ENCODE measurements at regions not wholly inside any gene's neighbourhood (a gene's known extent, or its start where the extent isn't known, plus 50 kb on each side); places are given as distances from the start of the nearest gene placed in this dataset.

GRCh38 chr2:120868366-120868765 is 132.7 kb downstream of the GLI2 start:
- H3K4me3 Mint-ChIP-seq, result no peak overlapping the region
- H3K36me3 ChIP-seq (replicated peaks in 1 of 2; ENCODE audit: control extremely low read depth in 1 of 2, control insufficient read depth in 1 of 2, extremely low read depth in 1 of 2, insufficient read depth in 2 of 2, low read length in 1 of 2), result no peaks in the 10 kb centered on the region
- 77% methylated on average over 2 of the region's 4 CpGs for WGBS (ENCODE audit: insufficient coverage)
- H3K79me2 ChIP-seq (ENCODE audit: control insufficient read depth, insufficient read depth, low read length), result no peaks in the 10 kb centered on the region
- ChIA-PET POLR2A (no interaction called here), CTCF (no interaction called here)
- H3K9ac ChIP-seq (ENCODE audit: low read length), result no peak overlapping the region
- ATAC-seq (ENCODE audit: low read depth) (no peak), DNase-seq (no peak)
- H4K20me1 ChIP-seq (ENCODE audit: control insufficient read depth, insufficient read depth, low read length, poor library complexity, severe bottlenecking), result no peaks in the 10 kb centered on the region
- no peak overlapping the region for H3K4me3 ChIP-seq (ENCODE audit: control extremely low read depth in 1 of 5, extremely low read depth in 1 of 5, insufficient read depth in 1 of 5, low read depth in 2 of 5, low read length in 4 of 5)
- no peak overlapping the region for H3K27ac ChIP-seq (ENCODE audit: low read length in 2 of 2)
- peaks cover 27% of the 10 kb centered on the region for H3K27me3 Mint-ChIP-seq
- no peak for TF ChIP-seq EZH2 (IDR thresholded peaks at IDR 0.05; ENCODE audit: borderline replicate concordance, insufficient read depth, low read depth, low read length, poor library complexity, severe bottlenecking)
- no peak for TF ChIP-seq CTCF (IDR thresholded peaks at IDR 0.05)
- peaks cover 0 to 13% (median 2%) of the 10 kb centered on the region in 4 experiments for H3K27me3 ChIP-seq (replicated peaks in 1 of 4; ENCODE audit: control extremely low read depth in 1 of 4, control insufficient read depth in 3 of 4, insufficient read depth in 4 of 4, low read length in 3 of 4)
- H3K4me2 ChIP-seq (replicated peaks; ENCODE audit: low read depth, low read length, poor library complexity, severe bottlenecking), result no peak overlapping the region
- no peak overlapping the region for H2AFZ ChIP-seq (ENCODE audit: insufficient read depth, low read depth, low read length, poor library complexity, severe bottlenecking)
- H3K9me3 Mint-ChIP-seq (ENCODE audit: insufficient read depth), result no peaks in the 10 kb centered on the region
- peaks cover 0 to 13% (median 0%) of the 10 kb centered on the region in 3 donors for H3K9me3 ChIP-seq (ENCODE audit: control extremely low read depth in 1 of 3, control insufficient read depth in 2 of 3, insufficient read depth in 1 of 3, low read length in 2 of 3)
- intact Hi-C loops (cut with micrococcal nuclease), result no loop called here
- H3K27ac Mint-ChIP-seq, result no peak overlapping the region
- H3K4me1 ChIP-seq (ENCODE audit: control insufficient read depth in 2 of 2, insufficient read depth in 2 of 2, low read length in 2 of 2), result no peaks in the 10 kb centered on the region
- H3K4me1 Mint-ChIP-seq, result no peaks in the 10 kb centered on the region

GRCh38 chr2:120869036-120869729 is 133.5 kb downstream of the GLI2 start:
- no peak overlapping the region for H3K27ac Mint-ChIP-seq
- POLR2A ChIA-PET, result no interaction called here
- no peaks in the 10 kb centered on the region for H3K9me3 Mint-ChIP-seq (ENCODE audit: insufficient read depth)
- no CpG with 5 or more reads among the region's 1 CpG for WGBS (ENCODE audit: insufficient coverage)
- Histone ChIP-seq H3K79me2 (ENCODE audit: control insufficient read depth, insufficient read depth, low read length) (no peaks in the 10 kb centered on the region), H3K4me1 (ENCODE audit: control insufficient read depth in 2 of 2, insufficient read depth in 2 of 2, low read length in 2 of 2) (no peaks in the 10 kb centered on the region), H3K27me3 (replicated peaks in 1 of 4; ENCODE audit: control extremely low read depth in 1 of 4, control insufficient read depth in 3 of 4, insufficient read depth in 4 of 4, low read length in 3 of 4) (peaks cover 0 to 13% (median 2%) of the 10 kb centered on the region in 4 experiments), H3K9ac (ENCODE audit: low read length) (no peak overlapping the region), H3K36me3 (replicated peaks in 1 of 2; ENCODE audit: control extremely low read depth in 1 of 2, control insufficient read depth in 1 of 2, extremely low read depth in 1 of 2, insufficient read depth in 2 of 2, low read length in 1 of 2) (no peaks in the 10 kb centered on the region), H3K27ac (ENCODE audit: low read length in 2 of 2) (no peak overlapping the region), H3K9me3 (ENCODE audit: control extremely low read depth in 1 of 3, control insufficient read depth in 2 of 3, insufficient read depth in 1 of 3, low read length in 2 of 3) (peaks cover 0 to 13% (median 0%) of the 10 kb centered on the region in 3 donors), H2AFZ (ENCODE audit: insufficient read depth, low read depth, low read length, poor library complexity, severe bottlenecking) (no peak overlapping the region), H4K20me1 (ENCODE audit: control insufficient read depth, insufficient read depth, low read length, poor library complexity, severe bottlenecking) (no peaks in the 10 kb centered on the region), H3K4me2 (replicated peaks; ENCODE audit: low read depth, low read length, poor library complexity, severe bottlenecking) (no peak overlapping the region), H3K4me3 (ENCODE audit: control extremely low read depth in 1 of 5, extremely low read depth in 1 of 5, insufficient read depth in 1 of 5, low read depth in 2 of 5, low read length in 4 of 5) (no peak overlapping the region)
- no peak overlapping the region for H3K4me3 Mint-ChIP-seq
- ATAC-seq (ENCODE audit: low read depth) (no peak), DNase-seq (no peak)
- H3K4me1 Mint-ChIP-seq, result no peaks in the 10 kb centered on the region
- no peak for TF ChIP-seq EZH2 (IDR thresholded peaks at IDR 0.05; ENCODE audit: borderline replicate concordance, insufficient read depth, low read depth, low read length, poor library complexity, severe bottlenecking)
- no peak for TF ChIP-seq CTCF (IDR thresholded peaks at IDR 0.05)
- peaks cover 27% of the 10 kb centered on the region for H3K27me3 Mint-ChIP-seq
- CTCF ChIA-PET, result no interaction called here
- intact Hi-C loops (cut with micrococcal nuclease), result no loop called here

Measured in B cell (primary cell).